Right atrium auricular region (tissue), 2 donors: ENCODE measurements at regions not wholly inside any gene's neighbourhood (a gene's known extent, or its start where the extent isn't known, plus 50 kb on each side); places are given as distances from the start of the nearest gene placed in this dataset.

Experiments used
- DNase-seq: peaks from one replicate; pipeline ENCODE4 v3.0.0-alpha.2; 2019; ENCODE audit warnings: low spot score
- H3K27ac ChIP-seq, 2 donors: fragments of 200-600 bp; sonication (generic); 1 replicate in 1 of 2; 2 replicates in 1 of 2; pipeline ENCODE4 v1.5.1; 2016 to 2019
- H3K27me3 ChIP-seq, 2 donors: fragments of 200-600 bp; sonication (generic); one replicate each; pipeline versions ENCODE4 v1.5.1 to v1.6.0; 2017 to 2019
- H3K36me3 ChIP-seq: fragments of 200-600 bp; sonication (generic); one replicate; pipeline ENCODE4 v1.5.1; 2016
- H3K4me1 ChIP-seq, 2 donors: fragments of 200-600 bp; sonication (generic); one replicate each; pipeline versions ENCODE4 v1.5.1 to v1.6.0; 2017 to 2019
- H3K4me3 ChIP-seq, 2 donors: fragments of 200-600 bp; sonication (generic); 1 replicate in 1 of 2; 2 replicates in 1 of 2; pipeline ENCODE4 v1.5.1; 2017 to 2019; ENCODE audit warnings: mild to moderate bottlenecking in 1 of 2, moderate library complexity in 1 of 2
- H3K9me3 ChIP-seq, 2 donors: fragments of 200-600 bp; sonication (generic); one replicate each; pipeline ENCODE4 v1.5.1; 2019
- TF ChIP-seq, protein P1 (sequence below), 2 donors: fragments of 200-600 bp; sonication (generic); IDR thresholded peaks; one replicate each; pipeline ENCODE4 v1.5.1; 2019; ENCODE audit warnings: antibody characterized with exemption in 2 of 2

DNA sequence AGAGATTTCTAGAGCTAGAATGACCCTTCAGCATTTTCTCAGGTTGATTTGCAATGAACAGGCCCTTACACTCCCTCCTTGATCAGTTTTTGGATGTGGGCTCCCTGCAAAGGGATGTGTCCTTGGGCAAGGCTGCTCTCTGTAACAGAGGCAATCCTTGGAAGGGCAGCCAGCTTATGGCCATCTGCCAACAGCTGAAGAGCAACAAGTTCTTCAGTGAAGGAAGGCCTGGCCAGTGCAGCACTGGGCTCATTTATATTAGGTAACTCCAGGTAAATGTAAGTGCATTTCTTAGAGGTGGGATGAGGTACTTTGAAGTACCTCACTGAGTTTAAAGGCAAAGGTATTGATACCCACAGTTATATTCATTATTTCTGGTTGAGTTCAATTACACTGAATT, 114.3 kb upstream of the KCNJ16 start:
- peaks cover 0 to 7% of the 10 kb centered on the region in 2 donors for H3K9me3 ChIP-seq
- no peaks in the 10 kb centered on the region for H3K4me1 ChIP-seq
- TF ChIP-seq, protein P1, sequence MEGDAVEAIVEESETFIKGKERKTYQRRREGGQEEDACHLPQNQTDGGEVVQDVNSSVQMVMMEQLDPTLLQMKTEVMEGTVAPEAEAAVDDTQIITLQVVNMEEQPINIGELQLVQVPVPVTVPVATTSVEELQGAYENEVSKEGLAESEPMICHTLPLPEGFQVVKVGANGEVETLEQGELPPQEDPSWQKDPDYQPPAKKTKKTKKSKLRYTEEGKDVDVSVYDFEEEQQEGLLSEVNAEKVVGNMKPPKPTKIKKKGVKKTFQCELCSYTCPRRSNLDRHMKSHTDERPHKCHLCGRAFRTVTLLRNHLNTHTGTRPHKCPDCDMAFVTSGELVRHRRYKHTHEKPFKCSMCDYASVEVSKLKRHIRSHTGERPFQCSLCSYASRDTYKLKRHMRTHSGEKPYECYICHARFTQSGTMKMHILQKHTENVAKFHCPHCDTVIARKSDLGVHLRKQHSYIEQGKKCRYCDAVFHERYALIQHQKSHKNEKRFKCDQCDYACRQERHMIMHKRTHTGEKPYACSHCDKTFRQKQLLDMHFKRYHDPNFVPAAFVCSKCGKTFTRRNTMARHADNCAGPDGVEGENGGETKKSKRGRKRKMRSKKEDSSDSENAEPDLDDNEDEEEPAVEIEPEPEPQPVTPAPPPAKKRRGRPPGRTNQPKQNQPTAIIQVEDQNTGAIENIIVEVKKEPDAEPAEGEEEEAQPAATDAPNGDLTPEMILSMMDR (IDR thresholded peaks at IDR 0.05): no peak
- H3K4me3 ChIP-seq: no peak overlapping the region
- DNase-seq: no peak
- H3K27ac ChIP-seq: no peak overlapping the region
- H3K27me3 ChIP-seq: no peaks in the 10 kb centered on the region
- no peaks in the 10 kb centered on the region for H3K36me3 ChIP-seq

DNA sequence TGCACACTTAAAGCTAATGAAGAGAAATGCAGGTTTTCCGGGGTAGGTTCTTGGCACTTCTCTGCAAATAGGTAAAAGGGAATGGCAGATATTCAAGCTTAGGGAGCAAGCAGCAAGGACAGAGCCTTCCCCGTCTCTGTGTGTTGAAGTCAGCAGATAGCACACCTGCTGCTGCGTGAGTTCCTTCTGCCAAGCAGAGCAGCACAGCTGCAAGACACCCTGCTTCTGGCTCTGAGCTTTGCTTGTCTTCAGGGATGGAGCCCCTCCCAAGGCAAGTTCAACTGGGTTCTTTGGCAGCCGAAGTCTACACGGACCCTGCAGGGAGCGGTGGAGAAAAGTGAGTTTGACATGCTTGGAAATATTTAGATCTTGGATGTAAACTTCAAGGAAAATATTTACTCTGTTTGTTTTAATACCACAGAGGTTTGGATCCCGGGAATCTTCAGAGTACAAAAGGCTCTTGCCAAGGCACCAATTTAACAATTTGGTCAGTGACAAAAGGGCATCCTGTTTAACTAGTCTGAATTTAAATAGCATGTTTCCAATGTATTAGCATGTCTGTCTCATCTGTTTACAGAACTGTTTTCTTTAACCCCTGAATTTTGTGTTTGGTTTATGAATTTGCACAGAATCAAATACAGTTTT, 113.4 kb upstream of the KCNJ16 start:
- no peak overlapping the region for H3K27ac ChIP-seq

DNA sequence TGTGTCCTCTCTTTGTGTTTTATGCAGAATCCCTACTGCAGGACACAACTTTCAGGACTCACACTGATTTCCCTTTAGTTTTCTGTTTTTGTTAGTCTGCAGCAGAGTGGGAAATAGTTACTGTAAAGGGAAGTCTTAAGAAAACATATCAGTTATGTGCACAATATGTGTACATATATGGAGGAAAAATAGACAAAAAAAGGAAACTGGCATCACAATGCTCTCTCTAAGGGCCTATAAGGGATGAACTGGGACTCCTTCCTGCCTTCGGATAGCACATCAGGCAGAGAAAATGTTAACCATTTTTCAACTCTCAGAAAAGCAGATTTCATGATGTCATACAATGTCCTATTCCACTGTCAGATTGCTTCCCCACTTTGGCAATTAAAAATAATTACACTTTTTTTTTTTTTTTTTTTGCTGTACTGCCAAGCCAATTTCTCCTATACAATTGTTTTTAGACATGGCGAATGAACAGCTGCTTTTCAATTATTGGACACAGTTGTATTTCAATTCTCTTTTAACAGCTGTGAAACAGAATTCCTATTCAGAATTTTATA, 112.5 kb upstream of the KCNJ16 start:
- H3K4me3 ChIP-seq: no peak overlapping the region
- H3K4me1 ChIP-seq: no peaks in the 10 kb centered on the region
- H3K36me3 ChIP-seq: no peaks in the 10 kb centered on the region
- TF ChIP-seq, protein P1 (IDR thresholded peaks at IDR 0.05): no peak
- DNase-seq: no peak
- H3K27ac ChIP-seq: no peak overlapping the region
- no peaks in the 10 kb centered on the region for H3K27me3 ChIP-seq
- peaks cover 0 to 8% of the 10 kb centered on the region in 2 donors for H3K9me3 ChIP-seq

More for the DNA sequence above, 113.4 kb upstream of the KCNJ16 start:
- no peaks in the 10 kb centered on the region for H3K4me1 ChIP-seq
- no peak for DNase-seq
- no peaks in the 10 kb centered on the region for H3K27me3 ChIP-seq
- no peak overlapping the region for H3K4me3 ChIP-seq
- H3K9me3 ChIP-seq: peaks cover 0 to 8% of the 10 kb centered on the region in 2 donors
- no peaks in the 10 kb centered on the region for H3K36me3 ChIP-seq
- TF ChIP-seq, protein P1 (IDR thresholded peaks at IDR 0.05): no peak

DNA sequence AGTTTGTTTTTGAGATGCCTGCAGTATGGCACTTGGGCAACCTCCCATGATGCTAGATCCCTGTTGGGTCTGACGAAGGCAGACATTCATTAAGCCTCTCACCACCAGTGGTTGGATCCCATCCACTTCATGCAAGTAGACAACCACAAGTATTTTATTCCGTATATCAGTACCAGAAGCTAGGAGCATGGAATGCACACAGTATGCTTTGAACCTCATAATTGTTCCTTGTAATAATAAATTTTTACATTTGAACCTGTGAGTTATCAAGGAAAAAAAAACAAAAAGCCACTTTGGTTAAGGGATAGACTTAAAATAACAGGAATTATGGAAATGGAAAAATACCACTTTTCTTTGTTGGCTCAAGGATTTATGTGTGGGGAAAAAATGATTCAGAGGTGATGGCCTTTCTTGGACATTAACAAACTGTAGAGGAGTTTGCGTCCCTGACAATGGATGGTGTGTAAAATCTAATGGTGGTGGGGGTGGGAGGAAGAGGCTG, 107.1 kb upstream of the KCNJ16 start:
- TF ChIP-seq, protein P1 (IDR thresholded peaks at IDR 0.05): no peak
- no peaks in the 10 kb centered on the region for H3K27me3 ChIP-seq
- H3K36me3 ChIP-seq: no peaks in the 10 kb centered on the region

DNA sequence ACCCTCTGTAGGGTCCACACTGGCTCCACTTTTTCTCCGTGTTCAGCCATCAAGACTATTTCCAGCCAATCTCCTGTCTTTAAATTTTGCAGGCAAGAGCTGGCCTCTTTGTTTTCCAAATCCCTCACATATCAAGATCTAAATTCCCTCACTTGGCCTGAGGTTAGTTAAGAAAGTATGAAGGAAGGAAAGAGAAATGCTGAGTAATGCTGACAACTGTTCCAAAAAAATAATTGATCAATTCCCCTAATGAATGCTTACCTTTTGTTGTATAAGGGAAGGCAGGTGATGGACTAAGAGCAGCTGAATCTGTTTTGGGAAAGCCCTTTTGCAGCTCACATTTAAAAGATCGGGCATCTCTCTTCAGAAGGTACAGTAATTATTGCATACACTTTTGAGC, 105.1 kb upstream of the KCNJ16 start:
- no peak overlapping the region for H3K27ac ChIP-seq
- H3K9me3 ChIP-seq: peaks cover 0 to 20% of the 10 kb centered on the region in 2 donors
- H3K36me3 ChIP-seq: no peaks in the 10 kb centered on the region
- no peaks in the 10 kb centered on the region for H3K4me1 ChIP-seq
- DNase-seq: no peak
- H3K4me3 ChIP-seq: no peak overlapping the region
- TF ChIP-seq, protein P1 (IDR thresholded peaks at IDR 0.05): no peak
- H3K27me3 ChIP-seq: no peaks in the 10 kb centered on the region

More for the DNA sequence above, 107.1 kb upstream of the KCNJ16 start:
- Histone ChIP-seq H3K9me3 (peaks cover 0 to 8% of the 10 kb centered on the region in 2 donors), H3K27ac (no peak overlapping the region), H3K4me1 (no peaks in the 10 kb centered on the region), H3K4me3 (no peak overlapping the region)
- no peak for DNase-seq
